ENCODE measurements at regions not wholly inside any gene's neighbourhood (a gene's known extent, or its start where the extent isn't known, plus 50 kb on each side); places are given as distances from the start of the nearest gene placed in this dataset.

- no peak for TF ChIP-seq CHD7 (IDR thresholded peaks at IDR 0.05; ENCODE audit: low read depth, low read length)
- TF ChIP-seq JUND (IDR thresholded peaks at IDR 0.05; ENCODE audit: borderline replicate concordance, low read depth, low read length): no peak
- TF ChIP-seq JUND (tag; IDR thresholded peaks at IDR 0.05; ENCODE audit: borderline replicate concordance, low read depth, low read length): no peak
- no peak for TF ChIP-seq CTCF (IDR thresholded peaks at IDR 0.05 in 2 of 3, conservative IDR thresholded peaks at IDR 0.05 in 1 of 3; ENCODE audit: insufficient read depth in 2 of 3, low read depth in 1 of 3, low read length in 3 of 3)
- TF ChIP-seq CC2D1A (IDR thresholded peaks at IDR 0.05): no peak
- TF ChIP-seq, protein P1, sequence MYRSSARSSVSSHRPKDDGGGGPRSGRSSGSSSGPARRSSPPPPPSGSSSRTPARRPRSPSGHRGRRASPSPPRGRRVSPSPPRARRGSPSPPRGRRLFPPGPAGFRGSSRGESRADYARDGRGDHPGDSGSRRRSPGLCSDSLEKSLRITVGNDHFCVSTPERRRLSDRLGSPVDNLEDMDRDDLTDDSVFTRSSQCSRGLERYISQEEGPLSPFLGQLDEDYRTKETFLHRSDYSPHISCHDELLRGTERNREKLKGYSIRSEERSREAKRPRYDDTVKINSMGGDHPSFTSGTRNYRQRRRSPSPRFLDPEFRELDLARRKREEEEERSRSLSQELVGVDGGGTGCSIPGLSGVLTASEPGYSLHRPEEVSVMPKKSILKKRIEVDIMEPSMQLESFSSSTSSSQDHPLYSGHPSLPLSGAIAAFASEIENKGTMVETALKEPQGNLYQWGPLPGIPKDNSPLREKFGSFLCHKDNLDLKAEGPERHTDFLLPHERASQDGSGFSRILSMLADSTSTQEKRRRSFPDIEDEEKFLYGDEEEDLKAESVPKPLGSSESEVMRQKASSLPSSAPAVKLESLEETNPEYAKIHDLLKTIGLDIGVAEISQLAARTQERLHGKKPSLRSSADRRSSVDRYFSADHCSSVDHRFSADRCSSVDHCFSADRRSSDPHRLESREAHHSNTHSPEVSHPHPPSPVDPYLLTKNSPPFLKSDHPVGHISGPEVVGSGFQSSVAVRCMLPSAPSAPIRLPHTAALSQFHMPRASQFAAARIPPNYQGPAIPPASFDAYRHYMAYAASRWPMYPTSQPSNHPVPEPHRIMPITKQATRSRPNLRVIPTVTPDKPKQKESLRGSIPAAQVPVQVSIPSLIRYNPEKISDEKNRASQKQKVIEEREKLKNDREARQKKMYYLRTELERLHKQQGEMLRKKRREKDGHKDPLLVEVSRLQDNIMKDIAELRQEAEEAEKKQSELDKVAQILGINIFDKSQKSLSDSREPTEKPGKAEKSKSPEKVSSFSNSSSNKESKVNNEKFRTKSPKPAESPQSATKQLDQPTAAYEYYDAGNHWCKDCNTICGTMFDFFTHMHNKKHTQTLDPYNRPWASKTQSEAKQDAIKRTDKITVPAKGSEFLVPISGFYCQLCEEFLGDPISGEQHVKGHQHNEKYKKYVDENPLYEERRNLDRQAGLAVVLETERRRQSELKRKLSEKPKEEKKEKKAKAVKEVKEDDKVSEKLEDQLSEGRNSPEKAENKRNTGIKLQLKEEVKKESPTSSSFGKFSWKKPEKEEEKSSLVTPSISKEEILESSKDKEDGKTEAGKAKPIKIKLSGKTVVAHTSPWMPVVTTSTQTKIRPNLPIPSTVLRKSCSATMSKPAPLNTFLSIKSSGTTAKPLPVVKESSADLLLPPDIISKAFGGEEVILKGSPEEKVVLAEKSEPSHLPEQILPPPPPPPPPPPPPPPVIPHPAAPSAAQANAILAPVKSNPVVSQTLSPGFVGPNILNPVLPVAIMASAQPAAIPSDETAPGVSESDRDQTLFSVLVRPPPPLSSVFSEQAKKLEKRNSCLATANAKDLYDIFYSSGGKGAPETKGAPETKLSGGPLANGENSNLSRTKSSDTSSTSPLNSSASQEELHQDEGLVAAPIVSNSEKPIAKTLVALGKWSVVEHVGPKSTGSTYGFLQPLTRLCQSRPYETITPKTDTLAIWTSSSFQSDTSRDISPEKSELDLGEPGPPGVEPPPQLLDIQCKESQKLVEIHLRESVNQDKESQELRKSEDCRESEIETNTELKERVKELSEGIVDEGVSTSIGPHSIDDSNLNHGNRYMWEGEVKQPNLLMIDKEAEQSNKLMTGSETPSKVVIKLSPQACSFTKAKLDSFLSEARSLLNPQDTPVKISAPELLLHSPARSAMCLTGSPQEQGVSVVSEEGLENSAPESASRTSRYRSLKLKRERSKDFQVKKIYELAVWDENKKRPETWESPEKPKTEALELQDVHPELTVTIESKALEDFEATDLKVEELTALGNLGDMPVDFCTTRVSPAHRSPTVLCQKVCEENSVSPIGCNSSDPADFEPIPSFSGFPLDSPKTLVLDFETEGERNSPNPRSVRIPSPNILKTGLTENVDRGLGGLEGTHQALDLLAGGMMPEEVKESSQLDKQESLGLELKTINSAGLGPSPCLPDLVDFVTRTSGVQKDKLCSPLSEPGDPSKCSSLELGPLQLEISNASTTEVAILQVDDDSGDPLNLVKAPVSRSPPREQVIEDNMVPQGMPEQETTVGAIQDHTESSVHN (IDR thresholded peaks at IDR 0.05; ENCODE audit: borderline replicate concordance in 1 of 2, low read depth in 1 of 2): no peak
- TF ChIP-seq ZNF133 (CRISPR knock-in tag; IDR thresholded peaks at IDR 0.05): no peak
- no peak for TF ChIP-seq MTA2 (IDR thresholded peaks at IDR 0.05; ENCODE audit: low read depth)
- TF ChIP-seq JUNB (CRISPR knock-in tag; conservative IDR thresholded peaks at IDR 0.05): no peak
- TF ChIP-seq MTA1 (IDR thresholded peaks at IDR 0.05; ENCODE audit: borderline replicate concordance): no peak
- no peak for TF ChIP-seq ZFX (CRISPR knock-in tag; IDR thresholded peaks at IDR 0.05)
- no peak for TF ChIP-seq EZH2 (IDR thresholded peaks at IDR 0.05; ENCODE audit: borderline replicate concordance, low read depth, low read length)
- TF ChIP-seq CSDE1 (IDR thresholded peaks at IDR 0.05): no peak
- no peak for TF ChIP-seq CBFB (CRISPR knock-in tag; IDR thresholded peaks at IDR 0.05)
- TF ChIP-seq ATF7 (IDR thresholded peaks at IDR 0.05): no peak
These were observed 451.4 kb upstream of the PDE3A start for GRCh38 chr12:19916974-19917373.

Measured in K562 (cell line).